ENCODE measurements at regions not wholly inside any gene's neighbourhood (a gene's known extent, or its start where the extent isn't known, plus 50 kb on each side); places are given as distances from the start of the nearest gene placed in this dataset.
"Not testable (repeated sequence)": the region's sequence is repeated elsewhere in the genome, so short reads cannot be mapped to it uniquely, and the experiment has no call there.

DNA sequence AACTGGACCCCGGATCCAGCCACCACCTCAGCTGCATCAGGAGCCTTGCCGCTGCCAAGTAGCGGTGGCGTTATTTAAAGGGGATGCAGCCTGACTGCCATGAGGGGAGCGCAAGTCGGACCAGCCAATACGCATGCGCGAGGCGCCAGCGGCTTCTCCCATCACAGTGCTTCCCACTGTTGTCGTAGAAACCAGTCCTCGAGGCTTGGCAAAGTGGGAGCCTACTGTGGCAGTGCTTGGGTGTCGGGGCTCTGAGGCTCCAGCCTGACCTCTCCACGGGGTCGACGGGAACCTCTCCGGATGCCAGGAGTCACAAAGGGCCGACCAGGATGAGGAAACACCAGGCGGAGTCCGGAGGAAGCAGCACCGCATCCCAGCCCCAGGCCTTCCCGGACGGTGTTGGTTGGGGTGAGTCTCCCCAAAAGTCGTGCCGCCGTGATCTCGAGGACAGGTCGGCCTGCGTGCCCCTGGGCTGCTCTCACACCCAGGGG, 369.6 kb downstream of the ZNF716 start:
- 92% methylated on average over 30 of the region's 30 CpGs for WGBS (ENCODE audit: low lambda C conversion rate, missing lambda C conversion rate)
- no peaks in the 10 kb centered on the region for H3K79me2 ChIP-seq
- no peak overlapping the region for H3K4me3 ChIP-seq
- no peaks in the 10 kb centered on the region for H3K36me3 ChIP-seq (replicated peaks; ENCODE audit: insufficient read depth, low read depth)
- no peak overlapping the region for H2AFZ ChIP-seq
- H3K27ac ChIP-seq = no peak overlapping the region
- H3K4me2 ChIP-seq = no peak overlapping the region
- H3K4me1 ChIP-seq (ENCODE audit: insufficient read depth) = no peaks in the 10 kb centered on the region
- no peaks in the 10 kb centered on the region for H3K9me3 ChIP-seq (ENCODE audit: low read depth)
- no peaks in the 10 kb centered on the region for H4K20me1 ChIP-seq (ENCODE audit: insufficient read depth, poor library complexity, severe bottlenecking)
- no peaks in the 10 kb centered on the region for H3K27me3 ChIP-seq
- TF ChIP-seq EZH2 (IDR thresholded peaks at IDR 0.05; ENCODE audit: borderline replicate concordance) (no peak), EZH2phosphoT487 (IDR thresholded peaks at IDR 0.05; ENCODE audit: low read depth, severe bottlenecking, unreplicated experiment) (no peak)
- TF ChIP-seq, protein P1, sequence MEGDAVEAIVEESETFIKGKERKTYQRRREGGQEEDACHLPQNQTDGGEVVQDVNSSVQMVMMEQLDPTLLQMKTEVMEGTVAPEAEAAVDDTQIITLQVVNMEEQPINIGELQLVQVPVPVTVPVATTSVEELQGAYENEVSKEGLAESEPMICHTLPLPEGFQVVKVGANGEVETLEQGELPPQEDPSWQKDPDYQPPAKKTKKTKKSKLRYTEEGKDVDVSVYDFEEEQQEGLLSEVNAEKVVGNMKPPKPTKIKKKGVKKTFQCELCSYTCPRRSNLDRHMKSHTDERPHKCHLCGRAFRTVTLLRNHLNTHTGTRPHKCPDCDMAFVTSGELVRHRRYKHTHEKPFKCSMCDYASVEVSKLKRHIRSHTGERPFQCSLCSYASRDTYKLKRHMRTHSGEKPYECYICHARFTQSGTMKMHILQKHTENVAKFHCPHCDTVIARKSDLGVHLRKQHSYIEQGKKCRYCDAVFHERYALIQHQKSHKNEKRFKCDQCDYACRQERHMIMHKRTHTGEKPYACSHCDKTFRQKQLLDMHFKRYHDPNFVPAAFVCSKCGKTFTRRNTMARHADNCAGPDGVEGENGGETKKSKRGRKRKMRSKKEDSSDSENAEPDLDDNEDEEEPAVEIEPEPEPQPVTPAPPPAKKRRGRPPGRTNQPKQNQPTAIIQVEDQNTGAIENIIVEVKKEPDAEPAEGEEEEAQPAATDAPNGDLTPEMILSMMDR (IDR thresholded peaks at IDR 0.05; ENCODE audit: poor library complexity) = no peak
- no peak for DNase-seq (ENCODE audit: low spot score)
- H3K9me2 ChIP-seq (replicated peaks; ENCODE audit: insufficient read depth) = no peaks in the 10 kb centered on the region

DNA sequence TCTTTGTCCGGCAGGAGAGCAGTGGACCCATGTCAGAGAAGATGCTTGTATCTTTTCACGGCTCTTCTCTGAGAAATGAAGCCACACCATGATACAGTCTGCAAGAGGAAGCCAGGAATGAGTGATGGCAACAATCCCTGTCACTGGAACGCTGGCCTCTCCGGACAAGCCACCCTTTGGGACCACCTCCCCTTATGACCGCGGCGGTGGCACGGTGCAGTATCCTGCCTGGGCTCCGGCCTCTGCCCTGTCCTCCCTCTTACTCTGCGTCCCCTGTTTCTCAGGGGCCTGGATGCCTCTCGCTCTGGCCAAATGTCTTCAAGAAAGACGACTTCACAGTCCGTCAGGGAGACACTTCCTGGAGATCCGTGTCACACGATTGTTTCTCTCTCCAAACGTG, 370.5 kb downstream of the ZNF716 start:
- Histone ChIP-seq H3K4me3 (no peak overlapping the region), H3K4me2 (no peak overlapping the region), H2AFZ (no peak overlapping the region), H3K79me2 (no peaks in the 10 kb centered on the region), H3K27me3 (no peaks in the 10 kb centered on the region), H3K27ac (no peak overlapping the region), H3K9me3 (ENCODE audit: low read depth) (no peaks in the 10 kb centered on the region), H3K4me1 (ENCODE audit: insufficient read depth) (no peaks in the 10 kb centered on the region), H4K20me1 (ENCODE audit: insufficient read depth, poor library complexity, severe bottlenecking) (no peaks in the 10 kb centered on the region), H3K9me2 (replicated peaks; ENCODE audit: insufficient read depth) (no peaks in the 10 kb centered on the region), H3K36me3 (replicated peaks; ENCODE audit: insufficient read depth, low read depth) (no peaks in the 10 kb centered on the region)
- no peak for DNase-seq (ENCODE audit: low spot score)
- TF ChIP-seq EZH2 (IDR thresholded peaks at IDR 0.05; ENCODE audit: borderline replicate concordance) = no peak
- TF ChIP-seq EZH2phosphoT487 (IDR thresholded peaks at IDR 0.05; ENCODE audit: low read depth, severe bottlenecking, unreplicated experiment) = no peak
- TF ChIP-seq, protein P1 (IDR thresholded peaks at IDR 0.05; ENCODE audit: poor library complexity) = no peak
- WGBS (ENCODE audit: low lambda C conversion rate, missing lambda C conversion rate) = 74% methylated on average over 11 of the region's 16 CpGs

DNA sequence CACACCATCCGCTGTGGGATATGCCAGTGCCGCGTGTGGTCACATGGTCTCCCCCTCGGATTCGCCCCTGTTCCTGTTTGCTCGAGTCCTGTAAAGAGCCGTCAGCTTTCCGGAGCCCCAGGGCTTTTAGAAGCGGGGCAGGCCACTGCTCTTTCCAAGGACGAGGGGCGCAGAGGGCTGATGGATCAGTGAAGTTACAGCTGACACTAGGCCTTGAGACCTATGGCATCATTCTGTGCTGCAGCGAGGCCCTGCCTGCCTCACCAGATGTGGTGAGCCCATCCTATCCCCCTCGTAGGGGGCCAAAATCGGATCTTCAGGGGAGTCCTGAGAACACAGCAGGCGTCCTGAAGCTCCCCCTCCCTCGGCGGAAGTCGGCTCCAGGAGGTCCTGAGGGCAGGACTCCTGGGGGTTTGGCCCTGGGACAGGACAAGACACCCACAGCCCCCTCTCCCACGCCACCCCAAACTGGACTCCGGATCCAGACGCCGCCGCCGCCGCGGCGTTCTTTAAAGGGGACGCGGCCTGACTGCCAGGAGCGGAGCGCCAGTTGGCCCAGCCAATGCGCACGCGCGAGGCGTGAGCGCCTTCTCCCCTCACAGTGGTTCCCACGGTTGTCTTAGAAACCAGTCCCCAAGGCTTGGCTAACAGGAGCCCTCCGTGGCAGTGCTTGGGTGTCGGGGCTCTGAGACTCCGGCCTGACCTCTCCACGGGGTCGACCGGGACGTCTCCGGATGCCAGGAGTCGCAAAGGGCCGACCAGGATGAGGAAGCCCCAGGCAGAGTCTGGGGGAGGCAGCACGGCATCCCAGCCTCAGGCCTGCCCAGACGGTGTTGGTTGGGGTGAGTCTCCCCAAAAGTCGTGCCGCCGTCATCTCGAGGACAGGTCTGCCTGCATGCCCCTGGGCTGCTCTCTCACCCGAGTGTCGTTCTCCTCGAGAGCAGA, 371.7 kb downstream of the ZNF716 start:
- no peak overlapping the region for H3K4me3 ChIP-seq
- no peaks in the 10 kb centered on the region for H3K9me2 ChIP-seq (replicated peaks; ENCODE audit: insufficient read depth)
- no peaks in the 10 kb centered on the region for H3K9me3 ChIP-seq (ENCODE audit: low read depth)
- H3K36me3 ChIP-seq (replicated peaks; ENCODE audit: insufficient read depth, low read depth) = no peaks in the 10 kb centered on the region
- no peaks in the 10 kb centered on the region for H4K20me1 ChIP-seq (ENCODE audit: insufficient read depth, poor library complexity, severe bottlenecking)
- H3K79me2 ChIP-seq = no peaks in the 10 kb centered on the region
- no peak for DNase-seq (ENCODE audit: low spot score)
- no peak overlapping the region for H3K27ac ChIP-seq
- H3K4me2 ChIP-seq = no peak overlapping the region
- WGBS (ENCODE audit: low lambda C conversion rate, missing lambda C conversion rate) = 90% methylated on average over 55 of the region's 57 CpGs
- TF ChIP-seq EZH2 (IDR thresholded peaks at IDR 0.05; ENCODE audit: borderline replicate concordance) = no peak
- H3K4me1 ChIP-seq (ENCODE audit: insufficient read depth) = no peaks in the 10 kb centered on the region
- H2AFZ ChIP-seq = no peak overlapping the region
- no peaks in the 10 kb centered on the region for H3K27me3 ChIP-seq

DNA sequence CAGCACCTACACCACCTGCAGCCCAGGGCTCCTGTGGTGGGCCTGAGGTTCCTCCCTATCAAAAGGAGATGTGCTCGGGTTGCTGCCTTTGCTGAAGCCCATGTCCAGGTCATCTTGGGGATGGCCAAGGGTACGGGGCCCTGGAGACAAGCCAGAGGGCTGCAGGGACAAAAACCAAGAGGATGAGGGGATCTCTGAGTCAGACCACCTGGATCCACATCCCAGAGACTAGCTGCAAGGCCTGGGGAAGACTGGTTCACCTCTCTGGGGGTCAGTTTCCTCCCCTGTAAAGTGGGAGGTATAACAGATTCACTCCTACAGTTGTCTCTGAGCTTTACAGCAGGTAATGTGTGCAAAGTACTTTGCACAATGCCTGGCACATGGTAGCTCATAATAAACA, 376.6 kb downstream of the ZNF716 start:
- H3K4me1 ChIP-seq (ENCODE audit: insufficient read depth); H3K27me3 ChIP-seq; H4K20me1 ChIP-seq (ENCODE audit: insufficient read depth, poor library complexity, severe bottlenecking); H3K4me3 ChIP-seq; H3K9me2 ChIP-seq (replicated peaks; ENCODE audit: insufficient read depth); H3K9me3 ChIP-seq (ENCODE audit: low read depth); H3K36me3 ChIP-seq (replicated peaks; ENCODE audit: insufficient read depth, low read depth); DNase-seq (ENCODE audit: low spot score); H3K4me2 ChIP-seq; H3K79me2 ChIP-seq; H2AFZ ChIP-seq; H3K27ac ChIP-seq: not testable (repeated sequence)
- WGBS (ENCODE audit: low lambda C conversion rate, missing lambda C conversion rate) = 21% methylated on average over 2 of the region's 2 CpGs

DNA sequence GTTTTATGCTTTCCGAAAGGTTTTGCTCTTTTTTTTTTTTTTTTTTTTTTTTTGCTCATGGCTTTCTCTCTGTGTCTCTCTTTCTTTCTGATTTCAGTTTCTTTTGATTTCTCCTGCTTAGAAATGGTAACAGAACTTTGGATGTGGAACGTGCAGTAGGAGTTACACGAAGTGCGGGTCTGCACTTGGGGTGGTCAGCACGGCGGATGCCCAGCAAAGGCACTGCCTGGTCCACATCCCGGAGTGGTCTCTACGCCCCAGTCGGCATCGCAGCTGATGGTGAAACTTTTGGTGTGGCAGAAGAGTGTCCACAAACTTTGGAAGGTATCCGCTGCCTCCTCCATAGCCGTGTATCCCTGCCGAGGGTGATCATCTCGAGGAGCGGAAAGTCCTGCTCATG, 385.2 kb downstream of the ZNF716 start:
- WGBS (ENCODE audit: low lambda C conversion rate, missing lambda C conversion rate) = 95% methylated on average over 5 of the region's 15 CpGs
- not testable (repeated sequence) for H3K27ac ChIP-seq; H3K27me3 ChIP-seq; H3K4me1 ChIP-seq (ENCODE audit: insufficient read depth); H3K4me3 ChIP-seq; H3K9me2 ChIP-seq (replicated peaks; ENCODE audit: insufficient read depth); H2AFZ ChIP-seq; DNase-seq (ENCODE audit: low spot score); H4K20me1 ChIP-seq (ENCODE audit: insufficient read depth, poor library complexity, severe bottlenecking); H3K79me2 ChIP-seq; H3K4me2 ChIP-seq; H3K36me3 ChIP-seq (replicated peaks; ENCODE audit: insufficient read depth, low read depth); H3K9me3 ChIP-seq (ENCODE audit: low read depth)

DNA sequence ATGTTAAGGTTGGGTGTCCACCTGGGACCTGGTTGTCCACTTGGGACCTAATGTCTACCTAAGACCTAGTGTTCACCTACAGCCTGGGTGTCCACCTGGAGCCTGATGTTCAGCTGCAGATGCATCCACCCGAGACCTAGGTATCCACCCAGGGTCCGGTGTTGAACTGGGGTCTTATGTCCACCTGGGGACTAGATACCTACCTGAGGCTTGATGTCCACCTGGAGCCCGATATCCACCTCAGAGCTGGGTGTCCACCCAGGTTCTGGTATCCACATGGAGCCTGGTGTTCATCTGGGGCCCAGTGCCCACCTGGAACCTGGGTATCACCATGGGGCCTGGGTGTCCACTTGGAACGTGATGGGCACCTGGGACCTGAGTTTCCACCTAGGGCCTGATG, 389.2 kb downstream of the ZNF716 start:
- not testable (repeated sequence) for H3K9me3 ChIP-seq (ENCODE audit: low read depth); H3K27me3 ChIP-seq; H3K79me2 ChIP-seq; DNase-seq (ENCODE audit: low spot score); H3K4me2 ChIP-seq; H3K4me3 ChIP-seq; H3K36me3 ChIP-seq (replicated peaks; ENCODE audit: insufficient read depth, low read depth); H2AFZ ChIP-seq; H3K9me2 ChIP-seq (replicated peaks; ENCODE audit: insufficient read depth); H3K4me1 ChIP-seq (ENCODE audit: insufficient read depth); H4K20me1 ChIP-seq (ENCODE audit: insufficient read depth, poor library complexity, severe bottlenecking); H3K27ac ChIP-seq
- WGBS (ENCODE audit: low lambda C conversion rate, missing lambda C conversion rate) = 71% methylated on average over 2 of the region's 4 CpGs

All from hepatocyte (in vitro differentiated cells).